ENCODE measurements at regions not wholly inside any gene's neighbourhood (a gene's known extent, or its start where the extent isn't known, plus 50 kb on each side); places are given as distances from the start of the nearest gene placed in this dataset.
"Not testable (repeated sequence)": the region's sequence is repeated elsewhere in the genome, so short reads cannot be mapped to it uniquely, and the experiment has no call there.

GRCh38 chr12:90675106-90675505 lies 279.9 kb downstream of the CCER1 start:
- Histone ChIP-seq H3K27ac (no peak overlapping the region), H3K9me3 (no peaks in the 10 kb centered on the region), H3K4me1 (no peaks in the 10 kb centered on the region), H3K27me3 (no peaks in the 10 kb centered on the region), H3K4me3 (no peak overlapping the region), H3K36me3 (no peaks in the 10 kb centered on the region)
- no peak for ATAC-seq
- WGBS, 2 donors (ENCODE audit: low coverage in 1 of 2): 94% methylated on average over 1 of the region's 1 CpG; no CpG with 5 or more reads in 1 of the 2 donors
- TF ChIP-seq EP300 (IDR thresholded peaks at IDR 0.05) (no peak), POLR2AphosphoS5 (IDR thresholded peaks at IDR 0.05) (no peak), CTCF (IDR thresholded peaks at IDR 0.05) (no peak), POLR2A (IDR thresholded peaks at IDR 0.05) (no peak)

- Histone ChIP-seq H3K36me3 (no peaks in the 10 kb centered on the region), H3K27ac (no peak overlapping the region), H3K4me3 (no peak overlapping the region), H3K4me1 (no peaks in the 10 kb centered on the region), H3K27me3 (no peaks in the 10 kb centered on the region), H3K9me3 (no peaks in the 10 kb centered on the region)
- 95 to 100% methylated on average over 1 of the region's 1 CpG for WGBS, 2 donors (ENCODE audit: low coverage in 1 of 2)
- ATAC-seq: no peak
- TF ChIP-seq CTCF (IDR thresholded peaks at IDR 0.05) (no peak), EP300 (IDR thresholded peaks at IDR 0.05) (no peak), POLR2A (IDR thresholded peaks at IDR 0.05) (no peak), POLR2AphosphoS5 (IDR thresholded peaks at IDR 0.05) (no peak)
Measured at GRCh38 chr12:90672081-90672480, 282.9 kb downstream of the CCER1 start.

DNA sequence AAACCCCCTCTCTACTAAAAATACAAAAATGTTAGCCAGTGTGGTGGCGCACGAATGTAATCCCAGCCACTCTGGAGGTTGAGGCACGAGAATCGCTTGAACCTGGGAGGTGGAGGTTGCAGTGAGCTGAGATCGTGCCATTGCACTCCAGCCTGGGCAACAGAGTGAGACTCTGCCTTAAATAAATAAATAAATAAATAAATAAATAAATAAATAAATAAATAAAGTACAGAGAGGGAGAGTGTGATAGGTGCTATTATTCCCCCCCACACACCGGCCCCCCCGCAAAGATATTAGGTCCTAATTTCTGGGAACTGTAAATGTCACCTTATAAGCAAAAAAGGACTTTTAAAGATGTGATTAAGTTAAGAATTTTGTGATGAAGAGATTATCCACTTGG lies 291.0 kb downstream of the CCER1 start:
- not testable (repeated sequence) for H3K36me3 ChIP-seq, ATAC-seq, H3K27me3 ChIP-seq, H3K4me3 ChIP-seq, H3K9me3 ChIP-seq, H3K27ac ChIP-seq, H3K4me1 ChIP-seq
- 90 to 96% methylated on average over 3 to 4 of the region's 7 CpGs for WGBS, 2 donors (ENCODE audit: low coverage in 1 of 2)

GRCh38 chr12:90659060-90659459 lies 295.9 kb downstream of the CCER1 start:
- H3K27ac ChIP-seq: no peak overlapping the region
- TF ChIP-seq POLR2AphosphoS5 (IDR thresholded peaks at IDR 0.05) (no peak), POLR2A (IDR thresholded peaks at IDR 0.05) (no peak), EP300 (IDR thresholded peaks at IDR 0.05) (no peak), CTCF (IDR thresholded peaks at IDR 0.05) (no peak)
- H3K36me3 ChIP-seq: no peaks in the 10 kb centered on the region
- ATAC-seq: no peak
- H3K4me3 ChIP-seq: no peak overlapping the region
- H3K27me3 ChIP-seq: no peaks in the 10 kb centered on the region
- no peaks in the 10 kb centered on the region for H3K4me1 ChIP-seq
- H3K9me3 ChIP-seq: no peaks in the 10 kb centered on the region
- WGBS, 2 donors (ENCODE audit: low coverage in 1 of 2): 89 to 90% methylated on average over 1 to 2 of the region's 2 CpGs

GRCh38 chr12:90653040-90653439 lies 301.9 kb downstream of the CCER1 start:
- Histone ChIP-seq H3K36me3 (no peaks in the 10 kb centered on the region), H3K9me3 (no peaks in the 10 kb centered on the region), H3K27me3 (no peaks in the 10 kb centered on the region), H3K4me3 (no peak overlapping the region), H3K4me1 (no peaks in the 10 kb centered on the region), H3K27ac (no peak overlapping the region)
- no peak for ATAC-seq
- TF ChIP-seq POLR2A (IDR thresholded peaks at IDR 0.05) (no peak), POLR2AphosphoS5 (IDR thresholded peaks at IDR 0.05) (no peak), CTCF (IDR thresholded peaks at IDR 0.05) (no peak), EP300 (IDR thresholded peaks at IDR 0.05) (no peak)
- WGBS, 2 donors (ENCODE audit: low coverage in 1 of 2): 60 to 75% methylated on average over 1 of the region's 2 CpGs

Measured in gastroesophageal sphincter (tissue), 4 donors.